Lung (tissue), 11 donors: ENCODE measurements at regions not wholly inside any gene's neighbourhood (a gene's known extent, or its start where the extent isn't known, plus 50 kb on each side); places are given as distances from the start of the nearest gene placed in this dataset.

ENCODE experiments used
- ATAC-seq: fragments of 200-7000 bp; cut with Tn5 transposase; one replicate; pipeline ENCODE4 v1.9.1; 2020; ENCODE audit warnings: moderate number of reproducible peaks; ENCODE audit not compliant: insufficient read depth, low FRiP score
- DNase-seq, 3 donors: peaks; one replicate each; pipeline ENCODE4 v3.0.0-alpha.2; 2013 to 2017
- H3K27ac ChIP-seq, 2 donors: one replicate each; pipeline ENCODE4 v1.5.1; 2013; ENCODE audit warnings: mild to moderate bottlenecking in 2 of 2, moderate library complexity in 2 of 2, control low read depth in 1 of 2, inconsistent platforms in 1 of 2, low read depth in 1 of 2, low read length in 1 of 2
- H3K27me3 ChIP-seq, 3 donors: one replicate each; pipeline ENCODE4 v1.5.1; 2013; ENCODE audit warnings: low read length in 2 of 3; ENCODE audit not compliant: control insufficient read depth in 3 of 3, insufficient read depth in 3 of 3
- H3K36me3 ChIP-seq, 4 donors: one replicate each; pipeline ENCODE4 v1.5.1; 2013; ENCODE audit warnings: low read length in 4 of 4, mild to moderate bottlenecking in 1 of 4, moderate library complexity in 1 of 4; ENCODE audit not compliant: control insufficient read depth in 4 of 4, insufficient read depth in 4 of 4
- H3K4me1 ChIP-seq, 5 donors: one replicate each; pipeline ENCODE4 v1.5.1; 2013; ENCODE audit warnings: low read length in 5 of 5, mild to moderate bottlenecking in 2 of 5, moderate library complexity in 1 of 5; ENCODE audit not compliant: control insufficient read depth in 5 of 5, insufficient read depth in 5 of 5
- H3K4me3 ChIP-seq: one replicate; pipeline ENCODE4 v1.5.1; 2013; ENCODE audit warnings: mild to moderate bottlenecking, control low read depth, moderate library complexity
- H3K9ac ChIP-seq, 2 donors: one replicate each; pipeline ENCODE4 v1.5.1; 2013; ENCODE audit warnings: low read length in 2 of 2, control low read depth in 1 of 2; ENCODE audit not compliant: insufficient read depth in 1 of 2
- H3K9me3 ChIP-seq, 4 donors: one replicate each; pipeline ENCODE4 v1.5.1; 2013; ENCODE audit warnings: low read length in 3 of 4, mild to moderate bottlenecking in 1 of 4, moderate library complexity in 1 of 4; ENCODE audit not compliant: control insufficient read depth in 4 of 4, insufficient read depth in 3 of 4
- WGBS, 2 donors: extraction: QIAGEN DNeasy Blood & Tissue Kit; methylation state at CpG; one replicate each; pipeline ENCODE4 v1.1.7; 2013; 5-methylcytosine and 5-hydroxymethylcytosine counted together
- TF ChIP-seq, protein P1 (sequence below): IDR thresholded peaks from 2 replicates; pipeline ENCODE4 v1.5.1; 2012; ENCODE audit warnings: mild to moderate bottlenecking; ENCODE audit errors: control extremely low read depth, extremely low read depth
- donor health status: control.
- donor health status: control.
- donor health status: Bipolar disorder and iron deficiency.
- donor health status: healthy.
- donor health status: DM: yes; HTN: yes; CAD: no.

DNA sequence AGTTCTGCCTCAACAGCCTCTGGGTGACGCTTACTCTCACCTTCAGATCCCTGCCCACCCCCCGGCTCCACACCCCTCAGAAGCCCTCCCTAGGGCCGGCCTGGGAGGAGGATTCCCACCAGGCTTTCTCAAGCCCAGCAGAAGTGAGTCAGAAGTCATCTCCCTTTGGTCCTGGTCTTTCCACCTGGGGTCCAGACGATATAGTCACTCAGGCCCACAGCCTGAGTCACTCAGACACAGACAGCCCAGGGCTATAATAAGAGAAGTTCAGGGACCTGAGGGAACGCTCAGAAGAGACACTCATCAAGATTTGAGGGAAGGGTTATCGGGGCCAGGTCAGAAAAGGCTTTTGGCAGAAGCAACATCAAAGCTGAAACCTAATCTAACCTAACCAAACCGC is 127.1 kb downstream of the SPATA19 start:
- DNase-seq (no peak), ATAC-seq (no peak)
- peaks cover 0 to under 1% (median 0%) of the 10 kb centered on the region in 5 donors for H3K4me1 ChIP-seq
- no peak overlapping the region for H3K27ac ChIP-seq
- no peak overlapping the region for H3K4me3 ChIP-seq
- TF ChIP-seq, protein P1, sequence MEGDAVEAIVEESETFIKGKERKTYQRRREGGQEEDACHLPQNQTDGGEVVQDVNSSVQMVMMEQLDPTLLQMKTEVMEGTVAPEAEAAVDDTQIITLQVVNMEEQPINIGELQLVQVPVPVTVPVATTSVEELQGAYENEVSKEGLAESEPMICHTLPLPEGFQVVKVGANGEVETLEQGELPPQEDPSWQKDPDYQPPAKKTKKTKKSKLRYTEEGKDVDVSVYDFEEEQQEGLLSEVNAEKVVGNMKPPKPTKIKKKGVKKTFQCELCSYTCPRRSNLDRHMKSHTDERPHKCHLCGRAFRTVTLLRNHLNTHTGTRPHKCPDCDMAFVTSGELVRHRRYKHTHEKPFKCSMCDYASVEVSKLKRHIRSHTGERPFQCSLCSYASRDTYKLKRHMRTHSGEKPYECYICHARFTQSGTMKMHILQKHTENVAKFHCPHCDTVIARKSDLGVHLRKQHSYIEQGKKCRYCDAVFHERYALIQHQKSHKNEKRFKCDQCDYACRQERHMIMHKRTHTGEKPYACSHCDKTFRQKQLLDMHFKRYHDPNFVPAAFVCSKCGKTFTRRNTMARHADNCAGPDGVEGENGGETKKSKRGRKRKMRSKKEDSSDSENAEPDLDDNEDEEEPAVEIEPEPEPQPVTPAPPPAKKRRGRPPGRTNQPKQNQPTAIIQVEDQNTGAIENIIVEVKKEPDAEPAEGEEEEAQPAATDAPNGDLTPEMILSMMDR = no peak
- peaks cover 0 to 4% (median 0%) of the 10 kb centered on the region in 4 donors for H3K9me3 ChIP-seq
- H3K9ac ChIP-seq = no peak overlapping the region
- no peaks in the 10 kb centered on the region for H3K36me3 ChIP-seq
- peaks cover 0 to 31% (median 17%) of the 10 kb centered on the region in 3 donors for H3K27me3 ChIP-seq
- WGBS, 2 donors = 76 to 81% methylated on average over 7 of the region's 7 CpGs

DNA sequence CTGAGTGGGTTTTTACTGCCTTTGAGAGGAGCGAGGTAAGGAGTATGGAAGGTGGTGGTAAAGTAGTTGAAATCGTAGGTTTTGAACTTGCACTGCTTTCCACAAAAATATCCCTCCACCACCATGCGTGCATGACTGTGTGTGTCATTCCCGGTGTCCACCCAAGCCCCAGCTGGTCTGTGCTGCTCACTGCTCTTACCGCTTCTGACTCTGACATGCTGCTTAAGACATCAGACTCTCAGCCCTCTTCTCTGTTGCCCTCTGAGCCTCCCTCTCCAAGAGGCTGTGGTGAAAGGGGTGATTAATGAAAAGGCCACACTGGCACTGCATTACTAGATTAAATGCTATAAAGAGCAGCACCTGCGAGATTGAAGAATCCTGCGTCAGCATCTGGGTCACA is 128.7 kb downstream of the SPATA19 start:
- Histone ChIP-seq H3K4me3 (no peak overlapping the region), H3K9ac (no peak overlapping the region), H3K36me3 (no peaks in the 10 kb centered on the region), H3K4me1 (peaks cover 0 to 13% (median under 1%) of the 10 kb centered on the region in 5 donors), H3K27me3 (peaks cover 0 to 28% (median 17%) of the 10 kb centered on the region in 3 donors), H3K27ac (no peak overlapping the region), H3K9me3 (peaks cover 0 to 4% (median 0%) of the 10 kb centered on the region in 4 donors)
- ATAC-seq (no peak), DNase-seq (no peak)
- WGBS, 2 donors = 86 to 97% methylated on average over 7 of the region's 7 CpGs
- TF ChIP-seq, protein P1 = no peak

DNA sequence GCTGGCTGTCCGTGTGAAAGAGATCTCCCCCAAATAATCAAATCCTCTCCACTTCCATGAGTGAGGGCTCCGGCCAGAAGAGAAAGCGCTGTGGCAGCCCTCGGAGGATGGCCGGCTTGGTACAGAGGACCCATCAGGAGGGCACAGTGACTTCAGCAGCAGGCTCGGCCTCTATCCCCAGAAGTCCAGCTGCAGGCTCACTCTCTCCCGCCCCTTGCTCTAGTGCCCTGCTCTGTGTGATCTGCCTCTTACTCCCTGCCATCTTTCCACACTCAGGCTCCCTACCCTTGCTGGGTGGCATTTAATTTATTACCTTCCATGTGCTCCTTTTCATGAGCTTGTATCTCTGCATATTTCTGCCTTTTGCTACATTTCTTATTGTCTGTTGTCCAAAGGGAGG is 129.7 kb downstream of the SPATA19 start:
- Histone ChIP-seq H3K4me3 (no peak overlapping the region), H3K27me3 (peaks cover 0 to 28% (median 17%) of the 10 kb centered on the region in 3 donors), H3K9ac (no peak overlapping the region), H3K27ac (no peak overlapping the region), H3K36me3 (no peaks in the 10 kb centered on the region), H3K4me1 (peaks cover 0 to 21% (median 5%) of the 10 kb centered on the region in 5 donors), H3K9me3 (peaks cover 0 to 4% (median 0%) of the 10 kb centered on the region in 4 donors)
- ATAC-seq (no peak), DNase-seq (no peak)
- 84 to 92% methylated on average over 7 of the region's 7 CpGs for WGBS, 2 donors
- TF ChIP-seq, protein P1 = no peak
